ENCODE measurements at regions not wholly inside any gene's neighbourhood (a gene's known extent, or its start where the extent isn't known, plus 50 kb on each side); places are given as distances from the start of the nearest gene placed in this dataset.
A peak's percentile ranks its signal among the peaks of the same experiment; 100 is the strongest.

DNA sequence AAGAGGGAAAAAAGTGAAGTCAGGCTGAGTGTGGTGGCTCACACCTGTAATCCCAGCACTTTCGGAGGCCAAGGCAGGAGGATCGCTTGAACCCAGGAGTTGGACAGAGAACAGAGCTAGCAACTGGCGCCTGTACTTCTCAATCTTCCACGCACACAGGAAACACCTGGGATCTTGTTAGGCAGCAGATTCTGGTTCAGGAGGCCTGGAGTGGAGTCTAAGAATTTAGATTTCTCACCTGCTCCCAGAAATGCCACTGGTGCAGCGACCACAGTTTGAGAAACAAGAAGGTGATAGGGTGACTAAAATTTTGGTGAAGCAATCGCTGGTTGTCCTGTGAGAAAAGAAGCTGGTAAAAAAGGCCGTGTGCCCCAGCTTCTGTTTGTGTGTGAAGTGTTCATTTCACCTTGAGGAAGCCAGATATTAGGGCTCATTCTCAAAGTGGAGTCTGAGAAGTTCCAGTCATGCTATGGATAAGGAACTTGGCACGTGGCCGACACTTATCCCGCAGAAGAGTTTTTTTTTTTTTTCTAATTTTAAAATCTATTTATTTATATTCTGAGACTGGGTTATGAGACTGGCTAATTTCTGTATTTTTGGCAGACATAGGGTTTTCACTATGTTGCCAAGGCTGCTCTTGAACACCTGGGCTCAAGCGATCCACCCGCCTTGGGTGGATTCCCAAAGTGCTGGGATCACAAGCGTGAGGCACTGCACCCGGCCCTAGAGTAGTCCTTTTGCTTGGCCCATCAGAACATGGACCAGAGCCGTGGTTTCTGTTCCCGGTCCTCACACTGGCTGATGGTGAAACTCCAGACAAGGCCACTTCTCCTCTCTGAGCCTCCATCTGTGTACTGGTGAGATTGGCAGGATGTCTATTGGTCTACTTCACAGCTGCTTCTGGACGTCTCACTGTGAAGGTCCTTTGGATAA lies 324.6 kb upstream of the PROK2 start:
- Histone ChIP-seq H3K79me2 (ENCODE audit: insufficient read depth, low read length) (no peaks in the 10 kb centered on the region), H3K9me3 (replicated peaks in 1 of 2; ENCODE audit: control insufficient read depth in 1 of 2, insufficient read depth in 1 of 2, low read length in 2 of 2) (no peaks in the 10 kb centered on the region), H3K9ac (ENCODE audit: insufficient read depth, low read length, poor library complexity, severe bottlenecking) (no peak overlapping the region), H3K4me3 (replicated peaks in 1 of 3; ENCODE audit: low read depth in 2 of 3, low read length in 3 of 3) (no peak overlapping the region), H3K4me1 (ENCODE audit: control insufficient read depth in 1 of 2, insufficient read depth in 2 of 2, low read length in 2 of 2) (peaks cover 0 to 5% of the 10 kb centered on the region in 2 donors), H3K27me3 (ENCODE audit: control insufficient read depth in 2 of 2, insufficient read depth in 2 of 2, low read length in 2 of 2) (no peaks in the 10 kb centered on the region), H3K27ac (ENCODE audit: low read depth in 1 of 2, low read length in 2 of 2) (no peak overlapping the region), H3K36me3 (replicated peaks in 1 of 2; ENCODE audit: control insufficient read depth in 1 of 2, insufficient read depth in 2 of 2, low read length in 2 of 2) (no peaks in the 10 kb centered on the region), H4K20me1 (ENCODE audit: insufficient read depth, low read length) (no peaks in the 10 kb centered on the region), H3K4me2 (replicated peaks; ENCODE audit: extremely low read depth, low read length, poor library complexity, severe bottlenecking) (no peak overlapping the region), H2AFZ (ENCODE audit: insufficient read depth, low read depth, low read length, poor library complexity, severe bottlenecking) (no peak overlapping the region)
- peak; percentile 36 to 46 (median 38) for DNase-seq
- TF ChIP-seq, protein P1, sequence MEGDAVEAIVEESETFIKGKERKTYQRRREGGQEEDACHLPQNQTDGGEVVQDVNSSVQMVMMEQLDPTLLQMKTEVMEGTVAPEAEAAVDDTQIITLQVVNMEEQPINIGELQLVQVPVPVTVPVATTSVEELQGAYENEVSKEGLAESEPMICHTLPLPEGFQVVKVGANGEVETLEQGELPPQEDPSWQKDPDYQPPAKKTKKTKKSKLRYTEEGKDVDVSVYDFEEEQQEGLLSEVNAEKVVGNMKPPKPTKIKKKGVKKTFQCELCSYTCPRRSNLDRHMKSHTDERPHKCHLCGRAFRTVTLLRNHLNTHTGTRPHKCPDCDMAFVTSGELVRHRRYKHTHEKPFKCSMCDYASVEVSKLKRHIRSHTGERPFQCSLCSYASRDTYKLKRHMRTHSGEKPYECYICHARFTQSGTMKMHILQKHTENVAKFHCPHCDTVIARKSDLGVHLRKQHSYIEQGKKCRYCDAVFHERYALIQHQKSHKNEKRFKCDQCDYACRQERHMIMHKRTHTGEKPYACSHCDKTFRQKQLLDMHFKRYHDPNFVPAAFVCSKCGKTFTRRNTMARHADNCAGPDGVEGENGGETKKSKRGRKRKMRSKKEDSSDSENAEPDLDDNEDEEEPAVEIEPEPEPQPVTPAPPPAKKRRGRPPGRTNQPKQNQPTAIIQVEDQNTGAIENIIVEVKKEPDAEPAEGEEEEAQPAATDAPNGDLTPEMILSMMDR (IDR thresholded peaks at IDR 0.05): no peak
- peaks cover 0 to 2% of the 10 kb centered on the region in 2 donors for H3K36me3 Mint-ChIP-seq
- intact Hi-C loops (cut with micrococcal nuclease): loop anchor here in 1 of 2 donors (10.0 kb wide), 3 partner anchors 95 to 235 kb away; no protein-coding TSS in a partner anchor
- 79% methylated on average over 9 of the region's 17 CpGs for WGBS (ENCODE audit: insufficient coverage)
- H3K4me1 Mint-ChIP-seq: peaks cover 7% of the 10 kb centered on the region
- peak overlapping the region in 4 of 7 donors; percentile 15 to 58 (median 40) for H3K27ac Mint-ChIP-seq
- H3K9me3 Mint-ChIP-seq: no peaks in the 10 kb centered on the region
- no peak overlapping the region for H3K4me3 Mint-ChIP-seq
- H3K27me3 Mint-ChIP-seq (ENCODE audit: low read depth in 3 of 3): peaks cover 0 to 12% (median 3%) of the 10 kb centered on the region in 3 donors

DNA sequence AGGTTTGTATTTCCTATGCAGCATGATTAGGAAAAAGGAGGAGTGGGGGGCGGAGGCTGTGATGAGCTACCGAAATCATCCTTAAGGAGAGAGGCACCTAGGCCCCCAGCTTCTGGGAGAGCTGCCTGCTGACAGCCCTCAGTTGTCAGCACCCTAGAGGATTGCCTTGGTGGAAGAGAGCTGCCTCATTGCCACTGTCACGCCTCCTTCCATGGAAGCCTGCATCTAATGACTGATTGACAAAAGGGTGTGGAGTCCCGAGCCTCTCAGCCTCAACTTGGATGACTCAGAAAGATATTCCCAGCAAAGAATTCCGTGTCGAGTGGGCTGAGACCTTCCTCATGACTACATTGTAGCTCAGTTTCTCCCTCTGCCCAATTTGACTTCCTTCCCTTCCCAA lies 320.4 kb upstream of the PROK2 start:
- Histone ChIP-seq H2AFZ (ENCODE audit: insufficient read depth, low read depth, low read length, poor library complexity, severe bottlenecking) (no peak overlapping the region), H3K27ac (ENCODE audit: low read depth in 1 of 2, low read length in 2 of 2) (no peak overlapping the region), H3K9me3 (replicated peaks in 1 of 2; ENCODE audit: control insufficient read depth in 1 of 2, insufficient read depth in 1 of 2, low read length in 2 of 2) (no peaks in the 10 kb centered on the region), H3K4me1 (ENCODE audit: control insufficient read depth in 1 of 2, insufficient read depth in 2 of 2, low read length in 2 of 2) (peaks cover 32 to 40% of the 10 kb centered on the region in 2 donors), H3K79me2 (ENCODE audit: insufficient read depth, low read length) (no peaks in the 10 kb centered on the region), H4K20me1 (ENCODE audit: insufficient read depth, low read length) (no peaks in the 10 kb centered on the region), H3K27me3 (ENCODE audit: control insufficient read depth in 2 of 2, insufficient read depth in 2 of 2, low read length in 2 of 2) (no peaks in the 10 kb centered on the region), H3K9ac (ENCODE audit: insufficient read depth, low read length, poor library complexity, severe bottlenecking) (no peak overlapping the region), H3K4me3 (replicated peaks in 1 of 3; ENCODE audit: low read depth in 2 of 3, low read length in 3 of 3) (no peak overlapping the region), H3K4me2 (replicated peaks; ENCODE audit: extremely low read depth, low read length, poor library complexity, severe bottlenecking) (no peak overlapping the region), H3K36me3 (replicated peaks in 1 of 2; ENCODE audit: control insufficient read depth in 1 of 2, insufficient read depth in 2 of 2, low read length in 2 of 2) (no peaks in the 10 kb centered on the region)
- intact Hi-C loops (cut with micrococcal nuclease): loop anchor here in 1 of 2 donors (10.0 kb wide), 2 partner anchors 201 to 239 kb away; no protein-coding TSS in a partner anchor
- Mint-ChIP-seq H3K4me1 (peaks cover 38% of the 10 kb centered on the region), H3K9me3 (no peaks in the 10 kb centered on the region), H3K4me3 (no peak overlapping the region), H3K27ac (peak overlapping the region in 1 of 7 donors; percentile 66), H3K27me3 (ENCODE audit: low read depth in 3 of 3) (peaks cover 0 to 8% (median 4%) of the 10 kb centered on the region in 3 donors), H3K36me3 (peaks cover 0 to 2% of the 10 kb centered on the region in 2 donors)
- DNase-seq: no peak
- TF ChIP-seq, protein P1 (IDR thresholded peaks at IDR 0.05): no peak
- 100% methylated on average over 3 of the region's 6 CpGs for WGBS (ENCODE audit: insufficient coverage)
